ENCODE measurements at regions not wholly inside any gene's neighbourhood (a gene's known extent, or its start where the extent isn't known, plus 50 kb on each side); places are given as distances from the start of the nearest gene placed in this dataset.

DNA sequence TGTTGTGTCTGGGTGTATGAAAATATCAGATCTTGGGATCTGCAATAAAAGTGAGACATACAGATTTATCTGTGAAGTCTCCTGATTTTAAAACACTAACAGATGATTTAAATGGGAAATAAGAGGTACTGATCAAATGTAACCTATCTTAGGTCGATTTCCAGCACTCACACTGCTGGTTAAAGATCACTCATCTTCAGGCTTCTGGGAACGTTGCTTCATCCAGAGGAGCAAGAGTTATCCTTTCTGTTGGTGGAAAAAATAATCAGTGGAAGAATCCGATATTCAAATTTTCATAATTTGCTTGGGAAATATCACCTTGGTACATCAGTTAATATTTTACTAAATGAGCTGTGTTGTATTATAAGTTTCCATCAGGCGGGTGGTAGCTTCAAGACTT lies 876.8 kb upstream of the WWC1 start:
- DNase-seq, result no peak
- Histone ChIP-seq H3K4me1 (replicated peaks in 1 of 2) (no peaks in the 10 kb centered on the region), H3K27ac (no peak overlapping the region), H3K36me3 (replicated peaks in 1 of 2) (no peaks in the 10 kb centered on the region), H3K9me3 (replicated peaks in 1 of 3) (no peaks in the 10 kb centered on the region), H3K4me3 (no peak overlapping the region), H3K27me3 (no peaks in the 10 kb centered on the region)
- intact Hi-C loops (cut with DNase I), result no loop called here
- WGBS, 4 donors, result 69 to 79% (median 73%) methylated on average over 4 of the region's 4 CpGs
- TF ChIP-seq POLR2A (IDR thresholded peaks at IDR 0.05), result no peak
- TF ChIP-seq, protein P1, sequence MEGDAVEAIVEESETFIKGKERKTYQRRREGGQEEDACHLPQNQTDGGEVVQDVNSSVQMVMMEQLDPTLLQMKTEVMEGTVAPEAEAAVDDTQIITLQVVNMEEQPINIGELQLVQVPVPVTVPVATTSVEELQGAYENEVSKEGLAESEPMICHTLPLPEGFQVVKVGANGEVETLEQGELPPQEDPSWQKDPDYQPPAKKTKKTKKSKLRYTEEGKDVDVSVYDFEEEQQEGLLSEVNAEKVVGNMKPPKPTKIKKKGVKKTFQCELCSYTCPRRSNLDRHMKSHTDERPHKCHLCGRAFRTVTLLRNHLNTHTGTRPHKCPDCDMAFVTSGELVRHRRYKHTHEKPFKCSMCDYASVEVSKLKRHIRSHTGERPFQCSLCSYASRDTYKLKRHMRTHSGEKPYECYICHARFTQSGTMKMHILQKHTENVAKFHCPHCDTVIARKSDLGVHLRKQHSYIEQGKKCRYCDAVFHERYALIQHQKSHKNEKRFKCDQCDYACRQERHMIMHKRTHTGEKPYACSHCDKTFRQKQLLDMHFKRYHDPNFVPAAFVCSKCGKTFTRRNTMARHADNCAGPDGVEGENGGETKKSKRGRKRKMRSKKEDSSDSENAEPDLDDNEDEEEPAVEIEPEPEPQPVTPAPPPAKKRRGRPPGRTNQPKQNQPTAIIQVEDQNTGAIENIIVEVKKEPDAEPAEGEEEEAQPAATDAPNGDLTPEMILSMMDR (IDR thresholded peaks at IDR 0.05), result no peak

DNA sequence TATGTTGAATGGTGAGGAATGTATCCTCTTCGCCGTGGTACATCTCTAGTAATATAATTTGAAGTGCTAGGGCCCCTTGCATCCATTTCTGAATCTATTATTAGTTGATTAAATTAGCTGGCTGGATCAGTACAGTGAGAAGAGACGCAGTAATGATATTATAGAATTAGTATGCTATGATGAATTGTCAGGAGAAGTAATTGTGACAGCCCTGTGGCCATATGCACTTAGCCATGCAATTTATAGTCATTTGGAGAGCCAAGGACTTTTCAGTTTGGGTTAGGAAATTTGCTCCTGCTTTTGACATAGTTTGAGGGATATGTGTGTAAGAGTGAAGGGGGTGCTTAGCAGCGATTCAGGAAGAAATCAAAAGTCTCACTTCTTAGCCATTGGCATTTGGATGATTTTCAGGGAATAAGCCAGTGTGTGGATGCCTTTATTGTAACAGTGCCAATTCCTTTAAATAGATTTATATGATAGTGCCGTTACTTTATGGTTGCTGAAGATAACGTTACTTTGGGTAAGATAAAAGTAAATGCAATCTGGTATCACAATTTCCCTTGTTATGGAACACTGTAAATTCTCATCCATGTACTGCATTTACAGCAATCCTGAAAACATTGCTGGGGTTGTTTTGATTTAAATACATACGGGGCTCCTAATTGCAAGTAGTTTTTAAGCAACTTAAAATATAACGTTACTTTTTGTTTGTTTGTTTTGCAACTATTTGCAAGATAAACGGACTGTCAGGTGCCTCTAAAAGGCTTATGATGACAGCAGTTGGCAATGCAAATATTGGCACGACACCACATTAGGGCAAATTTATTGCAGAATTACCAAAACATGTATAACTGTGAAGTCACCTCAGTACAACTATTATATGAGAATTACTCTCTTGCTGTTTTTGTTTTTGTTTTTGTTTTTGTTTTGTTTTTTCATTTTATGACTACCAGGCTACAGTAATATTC lies 875.4 kb upstream of the WWC1 start:
- H3K4me3 ChIP-seq, result no peak overlapping the region
- no peak for TF ChIP-seq POLR2A (IDR thresholded peaks at IDR 0.05)
- TF ChIP-seq, protein P1 (IDR thresholded peaks at IDR 0.05), result no peak
- H3K27me3 ChIP-seq, result no peaks in the 10 kb centered on the region
- H3K27ac ChIP-seq, result no peak overlapping the region
- no peaks in the 10 kb centered on the region for H3K36me3 ChIP-seq (replicated peaks in 1 of 2)
- H3K9me3 ChIP-seq (replicated peaks in 1 of 3), result no peaks in the 10 kb centered on the region
- 50 to 56% (median 51%) methylated on average over 10 of the region's 10 CpGs for WGBS, 4 donors
- no peaks in the 10 kb centered on the region for H3K4me1 ChIP-seq (replicated peaks in 1 of 2)
- no peak for DNase-seq
- intact Hi-C loops (cut with DNase I), result no loop called here

DNA sequence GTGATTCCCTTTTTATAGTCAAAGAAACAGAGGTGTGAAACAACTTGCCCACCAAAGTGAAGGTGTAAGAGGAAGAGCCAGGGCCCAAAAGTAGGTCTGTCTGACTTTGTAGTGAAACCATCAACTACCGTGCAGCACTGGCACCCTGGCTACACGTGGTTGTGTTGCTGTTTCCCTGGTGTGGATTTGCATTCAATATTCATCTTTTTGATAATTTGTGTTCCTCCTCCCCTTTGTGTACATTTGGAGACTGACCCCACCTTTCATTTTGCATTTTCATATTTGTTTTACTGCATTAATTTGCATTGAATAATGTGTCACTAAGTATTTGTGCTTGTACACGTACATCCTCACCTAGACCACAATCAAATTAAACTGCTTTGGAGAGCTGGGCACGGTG lies 873.8 kb upstream of the WWC1 start:
- Histone ChIP-seq H3K4me3 (no peak overlapping the region), H3K36me3 (replicated peaks in 1 of 2) (no peaks in the 10 kb centered on the region), H3K9me3 (replicated peaks in 1 of 3) (no peaks in the 10 kb centered on the region), H3K27ac (no peak overlapping the region), H3K4me1 (replicated peaks in 1 of 2) (no peaks in the 10 kb centered on the region), H3K27me3 (no peaks in the 10 kb centered on the region)
- 78 to 84% (median 80%) methylated on average over 4 of the region's 4 CpGs for WGBS, 4 donors
- intact Hi-C loops (cut with DNase I), result no loop called here
- TF ChIP-seq, protein P1 (IDR thresholded peaks at IDR 0.05), result no peak
- TF ChIP-seq POLR2A (IDR thresholded peaks at IDR 0.05), result no peak
- no peak for DNase-seq

DNA sequence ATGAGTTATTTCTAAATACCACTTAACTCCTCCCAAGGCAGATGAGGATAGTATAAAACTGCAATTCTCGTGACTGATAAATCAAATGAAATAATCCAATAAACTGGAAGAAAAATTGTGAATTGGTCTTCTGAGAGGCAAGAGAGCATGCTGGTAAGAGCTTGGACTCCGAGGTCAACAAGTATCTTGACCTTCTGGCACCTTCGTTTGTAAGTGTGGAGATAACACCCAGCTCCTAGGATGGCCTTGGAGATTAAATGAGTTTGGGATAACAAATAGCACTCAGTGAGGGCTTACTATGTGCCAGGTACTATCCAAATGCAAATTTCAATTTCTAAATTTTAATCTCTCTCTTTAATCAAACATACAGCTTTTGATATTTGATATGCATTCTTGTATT lies 866.3 kb upstream of the WWC1 start:
- Histone ChIP-seq H3K9me3 (replicated peaks in 1 of 3) (no peaks in the 10 kb centered on the region), H3K27ac (no peak overlapping the region), H3K4me1 (replicated peaks in 1 of 2) (no peaks in the 10 kb centered on the region), H3K4me3 (no peak overlapping the region), H3K27me3 (no peaks in the 10 kb centered on the region), H3K36me3 (replicated peaks in 1 of 2) (no peaks in the 10 kb centered on the region)
- DNase-seq, result no peak
- no peak for TF ChIP-seq POLR2A (IDR thresholded peaks at IDR 0.05)
- TF ChIP-seq, protein P1 (IDR thresholded peaks at IDR 0.05), result no peak
- intact Hi-C loops (cut with DNase I), result no loop called here
- 39 to 43% (median 42%) methylated on average over 3 of the region's 3 CpGs for WGBS, 4 donors
